ENCODE measurements at regions not wholly inside any gene's neighbourhood (a gene's known extent, or its start where the extent isn't known, plus 50 kb on each side); places are given as distances from the start of the nearest gene placed in this dataset.

DNA sequence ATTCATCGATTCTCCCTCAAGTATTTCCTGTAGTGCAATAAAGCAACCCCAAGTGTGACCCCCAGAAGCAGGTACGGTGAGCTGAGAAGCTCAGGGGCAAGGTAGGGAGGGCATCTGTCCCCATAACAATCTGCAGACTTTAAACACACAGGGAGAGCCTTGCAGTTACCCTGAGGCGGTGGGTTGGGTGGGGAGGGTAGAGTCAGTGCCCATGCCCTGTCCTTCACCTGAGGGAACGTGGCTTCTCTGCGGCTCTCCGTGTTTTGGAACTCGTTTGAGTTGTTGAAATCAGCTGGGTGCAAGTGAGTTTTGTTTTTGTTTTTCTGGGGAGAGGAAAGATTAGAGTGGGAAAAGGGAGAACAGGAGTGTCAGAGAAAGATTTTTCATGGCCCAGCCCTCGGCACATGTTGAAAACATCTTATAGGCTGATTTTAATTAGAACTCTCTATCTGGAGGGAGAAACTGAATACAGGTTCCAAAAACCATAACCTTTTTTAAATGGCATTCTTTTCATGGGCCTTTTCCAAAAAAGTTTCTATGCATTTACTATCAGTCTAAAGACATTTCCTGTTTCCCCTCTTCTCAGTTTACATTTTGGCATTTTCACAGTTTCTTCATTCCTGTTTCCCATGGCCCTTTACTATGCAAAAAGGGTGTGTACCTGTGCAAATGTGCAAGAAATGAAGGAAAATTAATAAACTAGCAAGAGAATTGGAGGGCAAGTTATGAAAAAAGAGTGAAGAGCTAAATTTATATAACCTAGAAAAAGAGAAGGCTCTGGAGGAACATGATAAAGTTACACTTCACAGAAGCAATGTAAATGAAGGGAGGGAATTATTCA, 266.5 kb upstream of the VLDLR start:
- TF ChIP-seq ZNF274 (IDR thresholded peaks at IDR 0.05; ENCODE audit: low read depth, low read length): no peak
- TF ChIP-seq YY1 (IDR thresholded peaks at IDR 0.05; ENCODE audit: insufficient read depth, insufficient read length): no peak

Measured in NT2/D1 (cell line).